Neuronal stem cell (in vitro differentiated cells): ENCODE measurements at regions not wholly inside any gene's neighbourhood (a gene's known extent, or its start where the extent isn't known, plus 50 kb on each side); places are given as distances from the start of the nearest gene placed in this dataset.
A peak's percentile ranks its signal among the peaks of the same experiment; 100 is the strongest.

Experiments used
- DNase-seq: peaks from one replicate; pipeline ENCODE4 v3.0.0-alpha.2; 2013; ENCODE audit warnings: low spot score
- H2AFZ ChIP-seq: one replicate; pipeline ENCODE4 v1.6.1; 2013; ENCODE audit warnings: mild to moderate bottlenecking, low read length, inconsistent platforms
- H2AK5ac ChIP-seq: 2 replicates; pipeline ENCODE4 v1.6.1; 2013; ENCODE audit warnings: low read depth, mild to moderate bottlenecking, inconsistent platforms, low read length, moderate library complexity, mixed read lengths
- H2BK120ac ChIP-seq: 2 replicates; pipeline ENCODE4 v1.6.1; 2013; ENCODE audit warnings: low read depth, mild to moderate bottlenecking, inconsistent platforms, low read length, moderate library complexity, mixed read lengths
- H2BK12ac ChIP-seq: one replicate; pipeline ENCODE4 v1.6.1; 2013; ENCODE audit warnings: low read length, inconsistent platforms
- H2BK15ac ChIP-seq: 2 replicates; pipeline ENCODE4 v1.6.1; 2013; ENCODE audit warnings: mild to moderate bottlenecking, low read length, inconsistent platforms, mixed read lengths
- H2BK5ac ChIP-seq: one replicate; pipeline ENCODE4 v1.6.1; 2013; ENCODE audit warnings: inconsistent platforms, mild to moderate bottlenecking, low read length, moderate library complexity
- H3K14ac ChIP-seq: one replicate; pipeline ENCODE4 v1.6.1; 2013; ENCODE audit warnings: low read length, inconsistent platforms
- H3K18ac ChIP-seq: 2 replicates; pipeline ENCODE4 v1.6.1; 2013; ENCODE audit warnings: low read length, inconsistent platforms
- H3K23ac ChIP-seq: 2 replicates; pipeline ENCODE4 v1.6.1; 2013; ENCODE audit warnings: low read depth, mild to moderate bottlenecking, mixed read lengths, low read length, inconsistent platforms; ENCODE audit not compliant: poor library complexity
- H3K27ac ChIP-seq: replicated peaks from 3 replicates; pipeline ENCODE4 v1.5.1; 2013; ENCODE audit warnings: low read length, inconsistent platforms
- H3K27me3 ChIP-seq, 3 experiments: 2 replicates each; pipeline ENCODE4 v1.6.1; 2013; ENCODE audit warnings: low read length in 3 of 3, mild to moderate bottlenecking in 2 of 3, inconsistent platforms in 1 of 3, low read depth in 1 of 3, mixed read lengths in 1 of 3, moderate library complexity in 1 of 3; ENCODE audit not compliant: control insufficient read depth in 3 of 3, insufficient read depth in 3 of 3
- H3K36me3 ChIP-seq, 2 donors: replicated peaks in 1 of 2; 2 replicates each; pipeline ENCODE4 v1.6.1; 2013; ENCODE audit warnings: low read length in 2 of 2; ENCODE audit not compliant: control insufficient read depth in 2 of 2, insufficient read depth in 2 of 2
- H3K4ac ChIP-seq: 2 replicates; pipeline ENCODE4 v1.6.1; 2013; ENCODE audit warnings: inconsistent platforms, mild to moderate bottlenecking, low read length, moderate library complexity
- H3K4me1 ChIP-seq, 2 donors: 1 replicate in 1 of 2; 2 replicates in 1 of 2; pipeline ENCODE4 v1.6.1; 2013; ENCODE audit warnings: low read length in 2 of 2, low read depth in 1 of 2; ENCODE audit not compliant: control insufficient read depth in 2 of 2, insufficient read depth in 1 of 2
- H3K4me2 ChIP-seq: one replicate; pipeline ENCODE4 v1.6.1; 2013; ENCODE audit warnings: mild to moderate bottlenecking, low read length, inconsistent platforms; ENCODE audit not compliant: insufficient read depth, poor library complexity, severe bottlenecking
- H3K4me3 ChIP-seq, 2 donors: 2 replicates each; pipeline ENCODE4 v1.5.1; 2013; ENCODE audit warnings: low read length in 2 of 2, mild to moderate bottlenecking in 2 of 2, inconsistent platforms in 1 of 2, moderate library complexity in 1 of 2
- H3K79me1 ChIP-seq: one replicate; pipeline ENCODE4 v1.6.1; 2013; ENCODE audit warnings: low read depth, mild to moderate bottlenecking, inconsistent platforms, low read length, moderate library complexity
- H3K9ac ChIP-seq: one replicate; pipeline ENCODE4 v1.6.1; 2013; ENCODE audit warnings: mild to moderate bottlenecking, low read depth, low read length, inconsistent platforms; ENCODE audit not compliant: poor library complexity
- H3K9me3 ChIP-seq, 2 donors: replicated peaks in 1 of 2; 2 replicates each; pipeline versions ENCODE3 to v1.6.1; 2013; ENCODE audit warnings: low read length in 2 of 2, mild to moderate bottlenecking in 2 of 2, inconsistent platforms in 1 of 2, low read depth in 1 of 2, mixed read lengths in 1 of 2, moderate library complexity in 1 of 2; ENCODE audit not compliant: control insufficient read depth in 2 of 2, insufficient read depth in 1 of 2
- H4K8ac ChIP-seq: one replicate; pipeline ENCODE4 v1.6.1; 2013; ENCODE audit warnings: low read depth, mild to moderate bottlenecking, inconsistent platforms, low read length, moderate library complexity
- H4K91ac ChIP-seq: one replicate; pipeline ENCODE4 v1.6.1; 2013; ENCODE audit warnings: low read length, low read depth, mild to moderate bottlenecking, inconsistent platforms; ENCODE audit not compliant: poor library complexity
- WGBS, 2 donors: extraction: QIAGEN DNeasy Blood & Tissue Kit; methylation state at CpG; one replicate each; pipeline ENCODE4 v1.1.7; 2013; ENCODE audit warnings: missing lambda C conversion rate in 2 of 2, mixed read lengths in 1 of 2; ENCODE audit not compliant: insufficient read length in 2 of 2, insufficient replicate concordance in 1 of 2; ENCODE audit errors: extremely low coverage in 2 of 2; 5-methylcytosine and 5-hydroxymethylcytosine counted together

GRCh38 chr1:81004011-81004410, 796.7 kb upstream of the ADGRL2 start:
- no peak overlapping the region for H4K91ac ChIP-seq
- no CpG with 5 or more reads among the region's 4 CpGs for WGBS, 2 donors
- no peaks in the 10 kb centered on the region for H3K79me1 ChIP-seq
- no peak overlapping the region for H2AK5ac ChIP-seq
- H2BK120ac ChIP-seq: no peak overlapping the region
- no peaks in the 10 kb centered on the region for H3K4me1 ChIP-seq
- no peak overlapping the region for H3K18ac ChIP-seq
- no peak overlapping the region for H3K4ac ChIP-seq
- no peak overlapping the region for H2AFZ ChIP-seq
- H4K8ac ChIP-seq: no peak overlapping the region
- H3K27ac ChIP-seq: no peak overlapping the region
- no peak overlapping the region for H3K23ac ChIP-seq
- no peaks in the 10 kb centered on the region for H3K27me3 ChIP-seq
- no peak overlapping the region for H3K4me2 ChIP-seq
- no peak overlapping the region for H3K4me3 ChIP-seq
- H2BK15ac ChIP-seq: no peak overlapping the region
- DNase-seq: no peak
- H3K14ac ChIP-seq: no peak overlapping the region
- H3K36me3 ChIP-seq: no peaks in the 10 kb centered on the region
- no peak overlapping the region for H2BK5ac ChIP-seq
- H2BK12ac ChIP-seq: no peak overlapping the region
- H3K9me3 ChIP-seq: peaks cover 3 to 9% of the 10 kb centered on the region in 2 donors
- H3K9ac ChIP-seq: no peak overlapping the region

GRCh38 chr1:80994934-80995333, 805.8 kb upstream of the ADGRL2 start:
- Histone ChIP-seq H2BK120ac (no peak overlapping the region), H3K14ac (no peak overlapping the region), H3K36me3 (no peaks in the 10 kb centered on the region), H2AFZ (peak overlapping the region; percentile 71), H3K79me1 (no peaks in the 10 kb centered on the region), H2AK5ac (no peak overlapping the region), H2BK5ac (no peak overlapping the region), H4K8ac (no peak overlapping the region), H3K4me3 (no peak overlapping the region), H2BK12ac (no peak overlapping the region), H3K27ac (no peak overlapping the region), H4K91ac (no peak overlapping the region), H2BK15ac (no peak overlapping the region), H3K4ac (no peak overlapping the region), H3K23ac (no peak overlapping the region), H3K4me1 (peaks cover 0 to 6% of the 10 kb centered on the region in 2 donors), H3K4me2 (no peak overlapping the region), H3K9me3 (peaks cover 2 to 4% of the 10 kb centered on the region in 2 donors), H3K9ac (no peak overlapping the region), H3K18ac (no peak overlapping the region), H3K27me3 (no peaks in the 10 kb centered on the region)
- DNase-seq: no peak

GRCh38 chr1:80994038-80994437, 806.7 kb upstream of the ADGRL2 start:
- Histone ChIP-seq H3K4me2 (no peak overlapping the region), H3K36me3 (no peaks in the 10 kb centered on the region), H4K8ac (no peak overlapping the region), H3K27ac (no peak overlapping the region), H2BK15ac (no peak overlapping the region), H3K79me1 (no peaks in the 10 kb centered on the region), H2BK120ac (no peak overlapping the region), H2AK5ac (no peak overlapping the region), H3K4me1 (peaks cover 0 to 6% of the 10 kb centered on the region in 2 donors), H3K4me3 (no peak overlapping the region), H4K91ac (no peak overlapping the region), H3K9ac (no peak overlapping the region), H3K18ac (no peak overlapping the region), H3K9me3 (peaks cover 2 to 4% of the 10 kb centered on the region in 2 donors), H3K4ac (no peak overlapping the region), H3K27me3 (no peaks in the 10 kb centered on the region), H2BK5ac (no peak overlapping the region), H3K23ac (no peak overlapping the region), H2AFZ (no peak overlapping the region), H3K14ac (no peak overlapping the region), H2BK12ac (no peak overlapping the region)
- no peak for DNase-seq
- no CpG with 5 or more reads among the region's 1 CpG for WGBS, 2 donors

- Histone ChIP-seq H4K91ac (no peak overlapping the region), H3K4me3 (no peak overlapping the region), H3K4me2 (no peak overlapping the region), H3K27me3 (no peaks in the 10 kb centered on the region), H3K4ac (no peak overlapping the region), H3K79me1 (no peaks in the 10 kb centered on the region), H2BK120ac (no peak overlapping the region), H4K8ac (no peak overlapping the region), H3K18ac (no peak overlapping the region), H3K23ac (no peak overlapping the region), H2AFZ (no peak overlapping the region), H2BK15ac (no peak overlapping the region), H2BK5ac (no peak overlapping the region), H3K4me1 (peaks cover 0 to 6% of the 10 kb centered on the region in 2 donors), H2BK12ac (no peak overlapping the region), H3K36me3 (no peaks in the 10 kb centered on the region), H3K9me3 (peaks cover 2 to 4% of the 10 kb centered on the region in 2 donors), H2AK5ac (no peak overlapping the region), H3K9ac (no peak overlapping the region), H3K27ac (no peak overlapping the region), H3K14ac (no peak overlapping the region)
- no peak for DNase-seq
- no CpG with 5 or more reads among the region's 4 CpGs for WGBS, 2 donors
These were observed 807.4 kb upstream of the ADGRL2 start for GRCh38 chr1:80993154-80993980.
